H9 (cell line): ENCODE measurements at regions not wholly inside any gene's neighbourhood (a gene's known extent, or its start where the extent isn't known, plus 50 kb on each side); places are given as distances from the start of the nearest gene placed in this dataset.

Source experiments
- DNase-seq: peaks from one replicate; pipeline ENCODE4 v3.0.0-alpha.2; 2017
- H2AFZ ChIP-seq: one replicate; pipeline ENCODE4 v1.6.1; 2013; ENCODE audit warnings: mild to moderate bottlenecking, low read length, control low read depth, moderate library complexity
- H2AK5ac ChIP-seq: 2 replicates; pipeline ENCODE4 v1.6.1; 2013; ENCODE audit warnings: low read length, control low read depth, mixed read lengths; ENCODE audit not compliant: insufficient read length
- H2BK120ac ChIP-seq: one replicate; pipeline ENCODE4 v1.6.1; 2013; ENCODE audit warnings: low read depth, mild to moderate bottlenecking, low read length, control low read depth, inconsistent platforms; ENCODE audit not compliant: poor library complexity, severe bottlenecking
- H2BK12ac ChIP-seq: 2 replicates; pipeline ENCODE4 v1.6.1; 2013; ENCODE audit warnings: low read length, control low read depth, mixed read lengths, low read depth; ENCODE audit not compliant: insufficient read length
- H2BK15ac ChIP-seq: 2 replicates; pipeline ENCODE4 v1.6.1; 2013; ENCODE audit warnings: low read depth, low read length, control low read depth
- H2BK20ac ChIP-seq: one replicate; pipeline ENCODE4 v1.6.1; 2013; ENCODE audit warnings: low read depth, mild to moderate bottlenecking, low read length, control low read depth, inconsistent platforms; ENCODE audit not compliant: poor library complexity, severe bottlenecking
- H2BK5ac ChIP-seq: 2 replicates; pipeline ENCODE4 v1.6.1; 2013; ENCODE audit warnings: low read length, control low read depth, mixed read lengths; ENCODE audit not compliant: insufficient read length
- H3K14ac ChIP-seq: 2 replicates; pipeline ENCODE4 v1.6.1; 2013; ENCODE audit warnings: low read length, control low read depth; ENCODE audit not compliant: insufficient read depth
- H3K18ac ChIP-seq: 2 replicates; pipeline ENCODE4 v1.6.1; 2013; ENCODE audit warnings: low read depth, mild to moderate bottlenecking, mixed read lengths, low read length, control low read depth; ENCODE audit not compliant: insufficient read length
- H3K23ac ChIP-seq: 2 replicates; pipeline ENCODE4 v1.6.1; 2013; ENCODE audit warnings: low read length, control low read depth, mixed read lengths, low read depth; ENCODE audit not compliant: insufficient read length
- H3K23me2 ChIP-seq: 2 replicates; pipeline ENCODE4 v1.6.1; 2013; ENCODE audit warnings: low read depth, mild to moderate bottlenecking, mixed read lengths, low read length, control low read depth; ENCODE audit not compliant: insufficient read length, poor library complexity, severe bottlenecking
- H3K27ac ChIP-seq: 2 replicates; pipeline ENCODE4 v1.5.1; 2013; ENCODE audit warnings: low read length, control low read depth, mixed read lengths, low read depth; ENCODE audit not compliant: insufficient read length
- H3K27me3 ChIP-seq: 2 replicates; pipeline ENCODE4 v1.6.1; 2013; ENCODE audit warnings: low read length, control low read depth, inconsistent platforms; ENCODE audit not compliant: insufficient read depth
- H3K4ac ChIP-seq: 2 replicates; pipeline ENCODE4 v1.6.1; 2013; ENCODE audit warnings: low read depth, mild to moderate bottlenecking, control low read depth, inconsistent platforms, low read length, moderate library complexity
- H3K4me1 ChIP-seq: 2 replicates; pipeline ENCODE4 v1.6.1; 2013; ENCODE audit warnings: low read length, control low read depth, inconsistent platforms; ENCODE audit not compliant: insufficient read depth
- H3K4me2 ChIP-seq: 2 replicates; pipeline ENCODE4 v1.6.1; 2013; ENCODE audit warnings: low read length, control low read depth, mixed read lengths; ENCODE audit not compliant: insufficient read length, insufficient read depth
- H3K56ac ChIP-seq: 2 replicates; pipeline ENCODE4 v1.6.1; 2013; ENCODE audit warnings: low read depth, mild to moderate bottlenecking, mixed read lengths, low read length, control low read depth; ENCODE audit not compliant: insufficient read length
- H3K79me1 ChIP-seq: 2 replicates; pipeline ENCODE4 v1.6.1; 2013; ENCODE audit warnings: low read depth, mild to moderate bottlenecking, moderate library complexity, low read length, control low read depth, inconsistent platforms; ENCODE audit not compliant: insufficient read depth, poor library complexity, severe bottlenecking
- H3K79me2 ChIP-seq: 2 replicates; pipeline ENCODE4 v1.6.1; 2013; ENCODE audit warnings: low read length, control low read depth, inconsistent platforms; ENCODE audit not compliant: insufficient read depth
- H3K9ac ChIP-seq: 2 replicates; pipeline ENCODE4 v1.6.1; 2013; ENCODE audit warnings: low read length, control low read depth, mixed read lengths; ENCODE audit not compliant: insufficient read length; ENCODE audit errors: extremely low read depth
- H3K9me3 ChIP-seq: one replicate; pipeline ENCODE4 v1.6.1; 2013; ENCODE audit warnings: low read depth, low read length, inconsistent platforms; ENCODE audit not compliant: control insufficient read depth
- H3T11ph ChIP-seq: one replicate; pipeline ENCODE4 v1.6.1; 2013; ENCODE audit warnings: mild to moderate bottlenecking, low read length, control low read depth, inconsistent platforms
- H4K20me1 ChIP-seq: one replicate; pipeline ENCODE4 v1.6.1; 2013; ENCODE audit not compliant: control insufficient read depth, insufficient read length, insufficient read depth
- H4K5ac ChIP-seq: 2 replicates; pipeline ENCODE4 v1.6.1; 2013; ENCODE audit warnings: low read depth, mild to moderate bottlenecking, mixed read lengths, low read length, control low read depth; ENCODE audit not compliant: insufficient read length
- H4K8ac ChIP-seq: replicated peaks from 2 replicates; pipeline ENCODE4 v1.6.1; 2013; ENCODE audit warnings: low read length, control low read depth, mixed read lengths, low read depth; ENCODE audit not compliant: insufficient read length
- H4K91ac ChIP-seq: 2 replicates; pipeline ENCODE4 v1.6.1; 2013; ENCODE audit warnings: low read depth, mild to moderate bottlenecking, moderate library complexity, mixed read lengths, low read length, control low read depth; ENCODE audit not compliant: insufficient read length
- H3K27ac Mint-ChIP-seq, 3 experiments: 2 replicates in 2 of 3; 3 replicates in 1 of 3; pipeline ENCODE4 v1.8.0; 2020 to 2021; ENCODE audit warnings: mixed read lengths in 3 of 3, mild to moderate bottlenecking in 1 of 3, moderate library complexity in 1 of 3
- H3K27me3 Mint-ChIP-seq: 2 replicates; pipeline ENCODE4 v1.8.0; 2021; ENCODE audit warnings: low read depth, mild to moderate bottlenecking, moderate library complexity, mixed read lengths
- H3K36me3 Mint-ChIP-seq, 3 experiments: 2 replicates in 2 of 3; 3 replicates in 1 of 3; pipeline ENCODE4 v1.8.0; 2020 to 2021; ENCODE audit warnings: low read depth in 3 of 3, mixed read lengths in 3 of 3; ENCODE audit not compliant: insufficient read depth in 1 of 3
- H3K4me1 Mint-ChIP-seq, 2 experiments: 2 replicates each; pipeline ENCODE4 v1.8.0; 2020; ENCODE audit warnings: mixed read lengths in 2 of 2
- H3K4me3 Mint-ChIP-seq, 2 experiments: 2 replicates in 1 of 2; 3 replicates in 1 of 2; pipeline ENCODE4 v1.8.0; 2020 to 2021; ENCODE audit warnings: mild to moderate bottlenecking in 2 of 2, mixed read lengths in 2 of 2, moderate library complexity in 1 of 2
- H3K9me3 Mint-ChIP-seq, 2 experiments: 2 replicates in 1 of 2; 3 replicates in 1 of 2; pipeline ENCODE4 v1.8.0; 2020; ENCODE audit warnings: mild to moderate bottlenecking in 2 of 2, mixed read lengths in 2 of 2, moderate library complexity in 1 of 2
- WGBS: extraction: QIAGEN DNeasy Blood & Tissue Kit; methylation state at CpG from one replicate; pipeline ENCODE4 v1.1.7; 2013; ENCODE audit warnings: missing lambda C conversion rate, low lambda C conversion rate, mixed read lengths; ENCODE audit not compliant: insufficient read length; ENCODE audit errors: extremely low coverage; 5-methylcytosine and 5-hydroxymethylcytosine counted together
- TF ChIP-seq, protein P1 (sequence below): fragments of 200-600 bp; sonication (generic); conservative IDR thresholded peaks from 3 replicates; pipeline ENCODE4 v1.8.0; 2021; ENCODE audit warnings: antibody characterized with exemption, mild to moderate bottlenecking

DNA sequence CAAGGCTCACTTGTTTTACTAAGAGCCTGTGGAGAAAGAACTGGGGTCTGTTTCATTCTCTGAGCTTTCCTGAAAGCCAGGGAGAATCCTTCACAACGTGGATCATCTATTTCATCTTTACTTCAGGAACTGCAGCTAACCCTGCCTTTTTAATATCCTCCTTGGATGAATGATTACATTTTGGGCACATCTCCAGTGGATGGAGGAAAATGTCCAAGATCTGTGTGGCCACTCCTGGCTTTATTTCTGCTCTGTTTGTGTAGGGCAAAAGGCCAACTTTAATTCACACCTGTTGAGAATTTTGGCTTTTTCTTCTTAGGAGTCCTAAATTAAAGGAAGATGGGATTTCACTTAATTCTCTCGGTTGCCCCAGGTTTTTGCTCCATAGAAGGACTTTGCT is 69.5 kb upstream of the CACNA1E start:
- H3K27ac Mint-ChIP-seq, result no peak overlapping the region

More for the DNA sequence above, 69.5 kb upstream of the CACNA1E start:
- Histone ChIP-seq H2BK20ac (no peak overlapping the region), H3K18ac (no peak overlapping the region), H3K9ac (no peak overlapping the region), H3K56ac (no peak overlapping the region), H4K91ac (no peak overlapping the region), H2BK15ac (no peak overlapping the region), H3K79me1 (no peaks in the 10 kb centered on the region), H3K27me3 (no peaks in the 10 kb centered on the region), H3K79me2 (no peaks in the 10 kb centered on the region), H4K5ac (no peak overlapping the region), H3K4me2 (no peak overlapping the region), H3K23me2 (no peaks in the 10 kb centered on the region), H4K8ac (no peak overlapping the region), H2AK5ac (no peak overlapping the region), H3T11ph (no peak overlapping the region), H3K23ac (no peak overlapping the region), H3K4me1 (no peaks in the 10 kb centered on the region), H3K9me3 (no peaks in the 10 kb centered on the region), H2BK5ac (no peak overlapping the region), H2AFZ (no peak overlapping the region), H4K20me1 (no peaks in the 10 kb centered on the region), H3K4ac (no peak overlapping the region), H2BK12ac (no peak overlapping the region), H3K27ac (no peak overlapping the region), H2BK120ac (no peak overlapping the region), H3K14ac (no peak overlapping the region)
- no peak for DNase-seq
- H3K4me3 Mint-ChIP-seq, result no peak overlapping the region
- H3K36me3 Mint-ChIP-seq, result no peaks in the 10 kb centered on the region
- TF ChIP-seq, protein P1, sequence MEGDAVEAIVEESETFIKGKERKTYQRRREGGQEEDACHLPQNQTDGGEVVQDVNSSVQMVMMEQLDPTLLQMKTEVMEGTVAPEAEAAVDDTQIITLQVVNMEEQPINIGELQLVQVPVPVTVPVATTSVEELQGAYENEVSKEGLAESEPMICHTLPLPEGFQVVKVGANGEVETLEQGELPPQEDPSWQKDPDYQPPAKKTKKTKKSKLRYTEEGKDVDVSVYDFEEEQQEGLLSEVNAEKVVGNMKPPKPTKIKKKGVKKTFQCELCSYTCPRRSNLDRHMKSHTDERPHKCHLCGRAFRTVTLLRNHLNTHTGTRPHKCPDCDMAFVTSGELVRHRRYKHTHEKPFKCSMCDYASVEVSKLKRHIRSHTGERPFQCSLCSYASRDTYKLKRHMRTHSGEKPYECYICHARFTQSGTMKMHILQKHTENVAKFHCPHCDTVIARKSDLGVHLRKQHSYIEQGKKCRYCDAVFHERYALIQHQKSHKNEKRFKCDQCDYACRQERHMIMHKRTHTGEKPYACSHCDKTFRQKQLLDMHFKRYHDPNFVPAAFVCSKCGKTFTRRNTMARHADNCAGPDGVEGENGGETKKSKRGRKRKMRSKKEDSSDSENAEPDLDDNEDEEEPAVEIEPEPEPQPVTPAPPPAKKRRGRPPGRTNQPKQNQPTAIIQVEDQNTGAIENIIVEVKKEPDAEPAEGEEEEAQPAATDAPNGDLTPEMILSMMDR, result no peak
- peaks cover 9% of the 10 kb centered on the region for H3K27me3 Mint-ChIP-seq
- H3K9me3 Mint-ChIP-seq, result no peaks in the 10 kb centered on the region
- H3K4me1 Mint-ChIP-seq, result no peaks in the 10 kb centered on the region
- WGBS, result no CpG with 5 or more reads among the region's 2 CpGs
